ENCODE measurements at regions not wholly inside any gene's neighbourhood (a gene's known extent, or its start where the extent isn't known, plus 50 kb on each side); places are given as distances from the start of the nearest gene placed in this dataset.

DNA sequence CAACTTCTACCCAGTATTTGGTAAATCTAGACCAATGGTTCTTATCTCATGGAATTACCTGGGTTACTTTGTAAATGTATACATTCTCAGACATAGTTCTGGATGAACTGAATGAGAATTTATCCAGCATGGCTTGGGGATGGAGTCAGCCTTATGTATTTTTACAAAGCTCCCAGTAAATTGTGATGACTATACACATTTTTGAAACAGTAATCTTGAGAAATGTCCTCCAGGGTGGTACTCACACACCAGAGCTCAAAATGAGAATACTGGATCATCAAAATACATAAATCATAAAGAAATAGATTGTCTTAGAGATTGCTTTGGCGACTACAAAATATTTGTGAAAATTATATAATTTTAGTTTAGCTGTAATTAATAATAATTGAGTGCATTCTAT, 722.1 kb upstream of the DPPA4 start:
- in situ Hi-C loops (cut with MboI), result no loop called here
- no peak for ATAC-seq
- Histone ChIP-seq H3K4me2 (ENCODE audit: insufficient read depth, low read length) (no peak overlapping the region), H3K9me3 (replicated peaks; ENCODE audit: control insufficient read depth, insufficient read depth, low read depth, low read length) (no peaks in the 10 kb centered on the region), H3K79me2 (ENCODE audit: control insufficient read depth, insufficient read depth, low read length) (no peaks in the 10 kb centered on the region), H3K27me3 (ENCODE audit: control insufficient read depth in 2 of 2, insufficient read depth in 2 of 2, low read length in 2 of 2) (no peaks in the 10 kb centered on the region), H3K27ac (ENCODE audit: extremely low read depth, low read depth, low read length) (no peak overlapping the region), H3K4me1 (replicated peaks in 1 of 2; ENCODE audit: control insufficient read depth in 2 of 2, insufficient read depth in 2 of 2, low read length in 2 of 2) (no peaks in the 10 kb centered on the region), H3K9me1 (ENCODE audit: control insufficient read depth, insufficient read depth, low read length) (no peaks in the 10 kb centered on the region), H4K20me1 (replicated peaks; ENCODE audit: control insufficient read depth, insufficient read depth, low read length) (no peaks in the 10 kb centered on the region), H2AFZ (ENCODE audit: low read depth, low read length) (no peak overlapping the region), H3K4me3 (no peak overlapping the region), H3K36me3 (ENCODE audit: control insufficient read depth, insufficient read depth, low read length) (no peaks in the 10 kb centered on the region), H3K9ac (ENCODE audit: insufficient read depth in 1 of 2, low read depth in 2 of 2, low read length in 2 of 2) (no peak overlapping the region)
- intact Hi-C loops (cut with micrococcal nuclease), result no loop called here
- no peak for FAIRE-seq
- ChIA-PET POLR2A (no interaction called here), CTCF (ENCODE audit: low intra/inter-chr PET ratio) (no interaction called here)
- TF ChIP-seq SMC3 (conservative IDR thresholded peaks at IDR 0.05; ENCODE audit: insufficient read depth, low read depth, low read length), result no peak
- TF ChIP-seq TBP (optimal IDR thresholded peaks at IDR 0.05; ENCODE audit: low read depth, low read length), result no peak
- no peak for TF ChIP-seq NRF1 (conservative IDR thresholded peaks at IDR 0.05 in 1 of 2, IDR thresholded peaks at IDR 0.05 in 1 of 2)
- TF ChIP-seq, protein P1, sequence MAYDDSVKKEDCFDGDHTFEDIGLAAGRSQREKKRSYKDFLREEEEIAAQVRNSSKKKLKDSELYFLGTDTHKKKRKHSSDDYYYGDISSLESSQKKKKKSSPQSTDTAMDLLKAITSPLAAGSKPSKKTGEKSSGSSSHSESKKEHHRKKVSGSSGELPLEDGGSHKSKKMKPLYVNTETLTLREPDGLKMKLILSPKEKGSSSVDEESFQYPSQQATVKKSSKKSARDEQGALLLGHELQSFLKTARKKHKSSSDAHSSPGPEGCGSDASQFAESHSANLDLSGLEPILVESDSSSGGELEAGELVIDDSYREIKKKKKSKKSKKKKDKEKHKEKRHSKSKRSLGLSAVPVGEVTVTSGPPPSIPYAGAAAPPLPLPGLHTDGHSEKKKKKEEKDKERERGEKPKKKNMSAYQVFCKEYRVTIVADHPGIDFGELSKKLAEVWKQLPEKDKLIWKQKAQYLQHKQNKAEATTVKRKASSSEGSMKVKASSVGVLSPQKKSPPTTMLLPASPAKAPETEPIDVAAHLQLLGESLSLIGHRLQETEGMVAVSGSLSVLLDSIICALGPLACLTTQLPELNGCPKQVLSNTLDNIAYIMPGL (CRISPR knock-in tag; IDR thresholded peaks at IDR 0.05), result no peak
- no peak for TF ChIP-seq ZBTB1 (CRISPR knock-in tag; IDR thresholded peaks at IDR 0.05; ENCODE audit: borderline replicate concordance, low read depth)
- TF ChIP-seq ZNF174 (CRISPR knock-in tag; IDR thresholded peaks at IDR 0.05), result no peak
- TF ChIP-seq, protein P2, sequence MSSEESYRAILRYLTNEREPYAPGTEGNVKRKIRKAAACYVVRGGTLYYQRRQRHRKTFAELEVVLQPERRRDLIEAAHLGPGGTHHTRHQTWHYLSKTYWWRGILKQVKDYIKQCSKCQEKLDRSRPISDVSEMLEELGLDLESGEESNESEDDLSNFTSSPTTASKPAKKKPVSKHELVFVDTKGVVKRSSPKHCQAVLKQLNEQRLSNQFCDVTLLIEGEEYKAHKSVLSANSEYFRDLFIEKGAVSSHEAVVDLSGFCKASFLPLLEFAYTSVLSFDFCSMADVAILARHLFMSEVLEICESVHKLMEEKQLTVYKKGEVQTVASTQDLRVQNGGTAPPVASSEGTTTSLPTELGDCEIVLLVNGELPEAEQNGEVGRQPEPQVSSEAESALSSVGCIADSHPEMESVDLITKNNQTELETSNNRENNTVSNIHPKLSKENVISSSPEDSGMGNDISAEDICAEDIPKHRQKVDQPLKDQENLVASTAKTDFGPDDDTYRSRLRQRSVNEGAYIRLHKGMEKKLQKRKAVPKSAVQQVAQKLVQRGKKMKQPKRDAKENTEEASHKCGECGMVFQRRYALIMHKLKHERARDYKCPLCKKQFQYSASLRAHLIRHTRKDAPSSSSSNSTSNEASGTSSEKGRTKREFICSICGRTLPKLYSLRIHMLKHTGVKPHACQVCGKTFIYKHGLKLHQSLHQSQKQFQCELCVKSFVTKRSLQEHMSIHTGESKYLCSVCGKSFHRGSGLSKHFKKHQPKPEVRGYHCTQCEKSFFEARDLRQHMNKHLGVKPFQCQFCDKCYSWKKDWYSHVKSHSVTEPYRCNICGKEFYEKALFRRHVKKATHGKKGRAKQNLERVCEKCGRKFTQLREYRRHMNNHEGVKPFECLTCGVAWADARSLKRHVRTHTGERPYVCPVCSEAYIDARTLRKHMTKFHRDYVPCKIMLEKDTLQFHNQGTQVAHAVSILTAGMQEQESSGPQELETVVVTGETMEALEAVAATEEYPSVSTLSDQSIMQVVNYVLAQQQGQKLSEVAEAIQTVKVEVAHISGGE (CRISPR knock-in tag; IDR thresholded peaks at IDR 0.05), result no peak
- no peak for TF ChIP-seq GABPB1 (CRISPR knock-in tag; IDR thresholded peaks at IDR 0.05)
- TF ChIP-seq BRD4 (IDR thresholded peaks at IDR 0.05), result no peak
- TF ChIP-seq, protein P3, sequence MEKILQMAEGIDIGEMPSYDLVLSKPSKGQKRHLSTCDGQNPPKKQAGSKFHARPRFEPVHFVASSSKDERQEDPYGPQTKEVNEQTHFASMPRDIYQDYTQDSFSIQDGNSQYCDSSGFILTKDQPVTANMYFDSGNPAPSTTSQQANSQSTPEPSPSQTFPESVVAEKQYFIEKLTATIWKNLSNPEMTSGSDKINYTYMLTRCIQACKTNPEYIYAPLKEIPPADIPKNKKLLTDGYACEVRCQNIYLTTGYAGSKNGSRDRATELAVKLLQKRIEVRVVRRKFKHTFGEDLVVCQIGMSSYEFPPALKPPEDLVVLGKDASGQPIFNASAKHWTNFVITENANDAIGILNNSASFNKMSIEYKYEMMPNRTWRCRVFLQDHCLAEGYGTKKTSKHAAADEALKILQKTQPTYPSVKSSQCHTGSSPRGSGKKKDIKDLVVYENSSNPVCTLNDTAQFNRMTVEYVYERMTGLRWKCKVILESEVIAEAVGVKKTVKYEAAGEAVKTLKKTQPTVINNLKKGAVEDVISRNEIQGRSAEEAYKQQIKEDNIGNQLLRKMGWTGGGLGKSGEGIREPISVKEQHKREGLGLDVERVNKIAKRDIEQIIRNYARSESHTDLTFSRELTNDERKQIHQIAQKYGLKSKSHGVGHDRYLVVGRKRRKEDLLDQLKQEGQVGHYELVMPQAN (IDR thresholded peaks at IDR 0.05; ENCODE audit: borderline replicate concordance), result no peak
- no peak for TF ChIP-seq POLR2AphosphoS2 (IDR thresholded peaks at IDR 0.05; ENCODE audit: low read length)
- no peak for TF ChIP-seq CBX1 (IDR thresholded peaks at IDR 0.05; ENCODE audit: low read depth)
- no peak for TF ChIP-seq HDAC1 (IDR thresholded peaks at IDR 0.05)
- TF ChIP-seq, protein P4, sequence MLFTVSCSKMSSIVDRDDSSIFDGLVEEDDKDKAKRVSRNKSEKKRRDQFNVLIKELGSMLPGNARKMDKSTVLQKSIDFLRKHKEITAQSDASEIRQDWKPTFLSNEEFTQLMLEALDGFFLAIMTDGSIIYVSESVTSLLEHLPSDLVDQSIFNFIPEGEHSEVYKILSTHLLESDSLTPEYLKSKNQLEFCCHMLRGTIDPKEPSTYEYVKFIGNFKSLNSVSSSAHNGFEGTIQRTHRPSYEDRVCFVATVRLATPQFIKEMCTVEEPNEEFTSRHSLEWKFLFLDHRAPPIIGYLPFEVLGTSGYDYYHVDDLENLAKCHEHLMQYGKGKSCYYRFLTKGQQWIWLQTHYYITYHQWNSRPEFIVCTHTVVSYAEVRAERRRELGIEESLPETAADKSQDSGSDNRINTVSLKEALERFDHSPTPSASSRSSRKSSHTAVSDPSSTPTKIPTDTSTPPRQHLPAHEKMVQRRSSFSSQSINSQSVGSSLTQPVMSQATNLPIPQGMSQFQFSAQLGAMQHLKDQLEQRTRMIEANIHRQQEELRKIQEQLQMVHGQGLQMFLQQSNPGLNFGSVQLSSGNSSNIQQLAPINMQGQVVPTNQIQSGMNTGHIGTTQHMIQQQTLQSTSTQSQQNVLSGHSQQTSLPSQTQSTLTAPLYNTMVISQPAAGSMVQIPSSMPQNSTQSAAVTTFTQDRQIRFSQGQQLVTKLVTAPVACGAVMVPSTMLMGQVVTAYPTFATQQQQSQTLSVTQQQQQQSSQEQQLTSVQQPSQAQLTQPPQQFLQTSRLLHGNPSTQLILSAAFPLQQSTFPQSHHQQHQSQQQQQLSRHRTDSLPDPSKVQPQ (CRISPR knock-in tag; IDR thresholded peaks at IDR 0.05; ENCODE audit: borderline replicate concordance), result no peak
- no peak for DNase-seq (ENCODE audit: extremely low read depth in 1 of 4, low spot score in 3 of 4)
- WGBS (ENCODE audit: insufficient coverage, low coverage, missing lambda C conversion rate), result 0% methylated on average over 1 of the region's 1 CpG
- no TSS peak for BruUV-seq (replicated peaks)

Data from K562 (cell line).